Endothelial cell (in vitro differentiated cells): ENCODE measurements at regions not wholly inside any gene's neighbourhood (a gene's known extent, or its start where the extent isn't known, plus 50 kb on each side); places are given as distances from the start of the nearest gene placed in this dataset.

Experiments
- DNase-seq: peaks from one replicate; pipeline ENCODE4 v3.0.0; 2021; ENCODE audit warnings: low spot score
- H3K27ac Mint-ChIP-seq: one replicate; pipeline ENCODE4 v1.8.0; 2021; ENCODE audit warnings: mixed read lengths, inconsistent platforms; ENCODE audit not compliant: unreplicated experiment
- H3K27me3 Mint-ChIP-seq: one replicate; pipeline ENCODE4 v1.8.0; 2021; ENCODE audit warnings: mild to moderate bottlenecking, moderate library complexity, mixed read lengths, inconsistent platforms; ENCODE audit not compliant: unreplicated experiment
- H3K36me3 Mint-ChIP-seq: one replicate; pipeline ENCODE4 v1.8.0; 2021; ENCODE audit warnings: mild to moderate bottlenecking, low read depth, mixed read lengths, inconsistent platforms; ENCODE audit not compliant: unreplicated experiment
- H3K4me1 Mint-ChIP-seq: one replicate; pipeline ENCODE4 v1.8.0; 2021; ENCODE audit warnings: mild to moderate bottlenecking, mixed read lengths, inconsistent platforms; ENCODE audit not compliant: unreplicated experiment
- H3K4me3 Mint-ChIP-seq: one replicate; pipeline ENCODE4 v1.8.0; 2021; ENCODE audit warnings: mild to moderate bottlenecking, mixed read lengths, inconsistent platforms; ENCODE audit not compliant: unreplicated experiment
- H3K9me3 Mint-ChIP-seq: one replicate; pipeline ENCODE4 v1.8.0; 2021; ENCODE audit warnings: mixed read lengths, inconsistent platforms; ENCODE audit not compliant: unreplicated experiment
- CTCF ChIP-seq: fragments of 200-600 bp; sonication (generic); IDR thresholded peaks from one replicate; pipeline ENCODE4 v1.5.0; 2021; ENCODE audit warnings: antibody characterized with exemption; ENCODE audit not compliant: unreplicated experiment

- H3K4me3 Mint-ChIP-seq, result no peak overlapping the region
- no peaks in the 10 kb centered on the region for H3K9me3 Mint-ChIP-seq
- peaks cover 4% of the 10 kb centered on the region for H3K4me1 Mint-ChIP-seq
- no peaks in the 10 kb centered on the region for H3K36me3 Mint-ChIP-seq
- peaks cover 2% of the 10 kb centered on the region for H3K27me3 Mint-ChIP-seq
- DNase-seq, result no peak
- TF ChIP-seq CTCF, result no peak
- no peak overlapping the region for H3K27ac Mint-ChIP-seq
Observed at GRCh38 chr2:120972286-120972685, 236.6 kb downstream of the GLI2 start.

GRCh38 chr2:120973196-120973595 lies 237.5 kb downstream of the GLI2 start:
- Mint-ChIP-seq H3K9me3 (no peaks in the 10 kb centered on the region), H3K36me3 (no peaks in the 10 kb centered on the region), H3K27me3 (peaks cover 2% of the 10 kb centered on the region), H3K4me3 (no peak overlapping the region), H3K4me1 (peaks cover 4% of the 10 kb centered on the region), H3K27ac (no peak overlapping the region)
- TF ChIP-seq CTCF, result no peak
- no peak for DNase-seq

- Mint-ChIP-seq H3K9me3 (no peaks in the 10 kb centered on the region), H3K27me3 (no peaks in the 10 kb centered on the region), H3K27ac (no peak overlapping the region), H3K4me1 (peaks cover under 1% of the 10 kb centered on the region), H3K4me3 (no peak overlapping the region), H3K36me3 (no peaks in the 10 kb centered on the region)
- no peak for DNase-seq
- no peak for TF ChIP-seq CTCF
Observed at GRCh38 chr2:120974950-120975349, 239.3 kb downstream of the GLI2 start.

GRCh38 chr2:120976501-120977307 lies 241.0 kb downstream of the GLI2 start:
- no peak overlapping the region for H3K27ac Mint-ChIP-seq
- no peaks in the 10 kb centered on the region for H3K27me3 Mint-ChIP-seq
- no peak for TF ChIP-seq CTCF
- no peaks in the 10 kb centered on the region for H3K4me1 Mint-ChIP-seq
- H3K9me3 Mint-ChIP-seq, result no peaks in the 10 kb centered on the region
- no peak for DNase-seq
- H3K4me3 Mint-ChIP-seq, result no peak overlapping the region
- no peaks in the 10 kb centered on the region for H3K36me3 Mint-ChIP-seq

GRCh38 chr2:120977582-120978358 lies 242.1 kb downstream of the GLI2 start:
- TF ChIP-seq CTCF, result no peak
- H3K27me3 Mint-ChIP-seq, result no peaks in the 10 kb centered on the region
- H3K4me3 Mint-ChIP-seq, result no peak overlapping the region

More at GRCh38 chr2:120977582-120978358, 242.1 kb downstream of the GLI2 start:
- DNase-seq, result no peak
- Mint-ChIP-seq H3K4me1 (no peaks in the 10 kb centered on the region), H3K27ac (no peak overlapping the region), H3K9me3 (no peaks in the 10 kb centered on the region), H3K36me3 (no peaks in the 10 kb centered on the region)
